ENCODE measurements at regions not wholly inside any gene's neighbourhood (a gene's known extent, or its start where the extent isn't known, plus 50 kb on each side); places are given as distances from the start of the nearest gene placed in this dataset.

DNA sequence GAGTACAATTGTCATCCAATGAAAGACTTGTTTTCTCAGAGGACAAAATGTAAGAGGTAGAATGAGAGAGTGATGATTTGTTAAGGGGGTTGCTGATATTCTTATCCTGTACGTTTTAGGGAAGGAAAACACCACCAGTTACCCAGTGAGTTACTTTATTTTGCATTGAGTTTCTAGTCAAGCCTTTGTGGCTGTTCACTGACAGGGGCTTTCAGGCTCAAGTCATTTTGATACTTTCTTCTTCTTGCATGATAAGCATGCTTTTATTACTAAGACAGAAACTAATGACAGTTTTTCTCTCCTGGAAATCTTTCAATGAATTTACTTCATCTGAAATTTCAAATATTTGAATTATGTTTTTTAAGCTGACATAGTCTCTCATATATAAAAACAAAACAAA is 710.2 kb upstream of the POM121L12 start:
- no peak for DNase-seq

DNA sequence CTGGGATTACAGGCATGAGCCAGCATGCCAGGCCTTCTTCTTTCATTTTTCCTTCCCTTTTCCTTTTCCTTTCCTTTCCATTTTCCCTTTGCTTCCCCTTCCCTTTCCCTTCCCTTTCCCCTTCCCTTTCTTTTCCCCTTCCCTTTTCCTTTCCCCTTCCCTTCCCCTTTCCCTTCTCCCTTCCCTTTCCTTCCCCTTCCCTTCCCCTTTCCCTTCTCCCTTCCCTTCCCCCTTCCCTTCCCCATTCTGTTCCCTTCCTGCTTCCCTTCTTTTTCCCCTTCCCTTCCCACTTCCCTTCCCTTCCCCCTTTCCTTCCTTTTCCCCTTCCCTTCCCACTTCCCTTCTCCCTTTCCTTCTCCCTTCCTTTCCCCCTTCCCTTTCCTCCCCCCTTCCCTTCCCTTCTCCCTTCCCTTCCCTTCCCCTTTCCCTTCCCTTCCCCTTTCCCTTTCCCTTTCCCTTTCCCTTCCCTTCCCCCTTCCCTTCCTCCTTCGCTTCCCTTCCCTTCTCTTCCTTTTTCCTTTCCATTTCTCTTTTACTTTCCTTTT is 712.2 kb upstream of the POM121L12 start:
- no peak for DNase-seq

DNA sequence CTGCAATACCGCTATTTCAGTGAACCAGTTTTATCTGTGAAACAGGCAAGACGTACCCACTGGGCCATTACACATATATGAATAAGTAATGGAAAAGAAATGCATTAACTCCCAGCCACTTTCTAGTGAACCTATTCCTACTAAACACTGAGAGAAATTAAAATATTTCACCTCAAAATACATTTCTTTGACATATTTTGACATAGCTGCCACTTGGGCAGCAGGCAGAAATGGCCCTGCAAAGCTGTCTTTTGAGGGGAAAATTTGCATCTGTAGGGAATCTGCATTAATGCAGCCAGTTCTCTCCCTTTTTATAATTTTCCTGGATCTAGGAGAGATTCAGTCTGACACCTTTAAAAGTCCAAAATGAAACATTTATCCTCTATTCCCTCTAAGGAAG is 714.8 kb upstream of the POM121L12 start:
- DNase-seq: no peak

DNA sequence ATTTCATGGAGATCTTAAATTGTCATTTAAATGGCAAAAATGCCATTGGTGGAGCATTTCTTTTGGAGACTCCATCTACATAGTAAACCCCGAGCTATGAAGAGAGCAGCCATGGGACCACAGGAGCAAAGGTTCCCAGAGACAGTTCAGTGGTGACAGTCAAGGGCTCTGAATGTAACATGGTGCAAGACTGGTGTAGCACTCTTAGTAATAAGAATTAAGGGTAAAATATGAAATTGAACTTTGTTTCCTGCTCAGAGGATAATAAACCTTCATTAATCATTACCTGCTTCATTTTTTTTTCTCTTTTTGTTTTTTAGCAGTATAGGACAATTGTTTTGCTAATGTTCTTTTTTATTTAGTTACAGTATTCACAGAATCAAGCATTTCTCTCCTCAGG is 717.5 kb upstream of the POM121L12 start:
- DNase-seq: no peak

DNA sequence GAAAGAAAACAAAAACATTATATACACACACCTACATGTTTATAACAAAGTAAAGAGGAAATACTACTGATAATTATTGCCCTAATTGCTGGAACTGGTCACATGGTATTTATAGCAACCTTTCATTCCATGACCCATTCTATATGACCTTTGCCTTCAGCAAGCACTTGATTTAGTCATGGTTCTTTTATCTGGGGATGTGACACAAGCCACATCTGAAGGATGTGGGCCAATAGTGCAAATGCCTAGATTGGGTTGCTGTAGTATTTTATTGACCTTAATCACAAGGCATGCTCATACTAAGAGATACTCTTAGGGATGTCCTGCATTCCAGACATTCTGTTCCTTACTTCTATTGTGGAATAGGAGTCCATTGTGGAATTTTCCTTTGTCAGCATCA is 723.5 kb upstream of the POM121L12 start:
- DNase-seq: no peak

DNA sequence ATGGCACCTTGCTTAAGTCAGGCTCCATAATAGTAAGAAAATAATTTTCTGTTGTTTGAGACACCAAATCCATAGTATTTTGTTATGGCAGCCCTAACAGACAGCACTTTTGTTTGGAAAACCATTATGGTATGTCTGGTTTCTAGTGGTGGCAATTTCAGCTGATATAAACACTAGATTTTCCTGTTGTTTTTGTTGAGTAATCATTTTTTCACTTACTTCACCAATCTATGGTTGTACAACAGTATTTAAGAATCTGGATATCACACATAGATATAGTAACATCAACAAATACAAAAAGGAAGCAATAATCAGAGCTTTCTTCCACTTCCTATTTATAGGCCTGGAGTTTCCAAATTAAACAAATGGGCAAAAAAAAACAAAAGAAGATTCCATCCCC is 725.8 kb upstream of the POM121L12 start:
- DNase-seq: no peak

DNA sequence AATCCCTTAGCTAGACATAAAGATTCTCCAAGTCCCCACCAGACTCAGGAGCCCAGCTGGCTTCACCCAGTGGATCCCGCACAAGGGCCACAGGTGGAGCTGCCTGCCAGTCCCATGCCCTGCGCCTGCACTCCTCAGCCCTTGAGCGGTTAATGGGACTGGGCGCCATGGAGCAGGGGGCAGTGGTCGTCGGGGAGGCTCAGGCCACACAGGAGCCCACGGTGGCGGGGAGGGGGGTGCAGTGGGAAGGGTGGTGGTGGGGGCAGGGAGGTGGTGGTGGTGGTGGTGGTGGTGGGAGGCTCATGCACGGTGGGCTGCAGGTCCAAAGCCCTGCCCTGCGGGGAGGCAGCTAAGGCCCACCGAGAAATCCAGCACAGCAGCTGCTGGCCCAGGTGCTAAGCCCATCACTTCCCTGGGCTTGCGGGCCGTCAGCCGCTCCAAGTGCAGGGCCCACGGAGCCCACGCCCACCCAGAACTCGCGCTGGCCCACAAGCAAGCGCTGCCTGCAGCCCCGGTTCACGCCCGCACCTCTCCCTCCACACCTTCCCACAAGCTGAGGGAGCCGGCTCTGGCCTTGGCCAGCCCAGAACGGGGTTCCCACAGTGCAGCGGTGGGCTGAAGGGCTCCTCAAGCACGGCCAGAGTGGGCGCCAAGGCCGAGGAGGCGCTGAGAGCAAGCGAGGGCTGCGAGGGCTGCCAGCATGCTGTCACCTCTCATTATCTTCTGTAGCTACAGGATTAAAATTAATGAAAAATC is 732.5 kb upstream of the POM121L12 start:
- DNase-seq: no peak

DNA sequence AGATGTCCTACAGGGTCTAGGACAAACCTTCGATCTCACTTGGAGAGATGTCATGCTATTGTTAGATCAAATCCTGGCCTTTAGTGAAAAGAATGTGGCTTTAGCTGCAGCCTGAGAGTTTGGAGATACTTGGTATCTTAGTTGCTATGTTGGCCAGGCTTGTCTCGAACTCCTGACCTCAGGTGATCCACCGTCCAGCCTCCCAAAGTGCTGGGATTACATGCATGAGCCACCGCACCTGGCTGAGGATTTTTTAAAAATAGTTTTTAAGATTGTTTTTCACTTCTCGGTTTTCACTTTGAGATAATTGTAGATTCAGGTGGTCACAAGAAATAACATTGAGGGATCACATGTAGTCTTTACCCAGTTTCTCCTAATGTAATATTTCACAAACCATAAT is 738.3 kb upstream of the POM121L12 start:
- DNase-seq: no peak

DNA sequence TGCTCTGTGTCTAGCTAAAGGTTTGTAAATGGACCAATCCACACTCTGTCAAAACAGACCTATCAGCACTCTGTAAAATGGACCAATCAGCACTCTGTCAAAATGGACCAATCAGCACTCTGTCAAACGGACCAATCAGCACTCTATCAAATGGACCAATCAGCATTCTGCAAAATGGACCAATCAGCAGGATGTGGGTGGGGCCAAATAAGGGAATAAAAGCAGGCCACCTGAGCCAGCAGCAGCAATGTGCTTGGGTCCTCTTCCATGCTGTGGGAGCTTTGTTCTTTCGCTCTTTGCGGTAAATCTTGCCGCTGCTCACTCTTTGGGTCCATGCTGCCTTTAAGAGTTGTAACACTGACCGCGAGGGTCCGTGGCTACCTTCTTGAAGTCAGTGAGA is 740.5 kb upstream of the POM121L12 start:
- DNase-seq: no peak

DNA sequence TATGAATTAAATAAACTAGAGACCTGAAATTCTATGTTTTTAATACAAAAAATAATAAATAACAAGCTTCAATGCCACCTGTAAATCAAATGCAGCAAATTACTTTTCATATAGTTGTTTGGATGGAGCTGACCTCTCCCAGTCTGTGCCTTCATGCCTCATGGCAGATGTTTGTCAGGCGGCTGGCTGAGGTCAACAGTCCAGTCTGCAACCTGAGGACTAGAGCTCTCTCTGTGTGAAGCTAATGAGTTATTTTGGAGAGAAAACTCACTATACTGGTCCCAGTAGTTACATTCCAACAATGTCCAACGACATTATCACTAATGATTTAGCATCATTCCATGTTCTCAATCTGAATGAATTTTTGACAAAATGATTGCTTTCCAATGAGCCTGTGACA is 746.2 kb upstream of the POM121L12 start:
- DNase-seq: no peak

DNA sequence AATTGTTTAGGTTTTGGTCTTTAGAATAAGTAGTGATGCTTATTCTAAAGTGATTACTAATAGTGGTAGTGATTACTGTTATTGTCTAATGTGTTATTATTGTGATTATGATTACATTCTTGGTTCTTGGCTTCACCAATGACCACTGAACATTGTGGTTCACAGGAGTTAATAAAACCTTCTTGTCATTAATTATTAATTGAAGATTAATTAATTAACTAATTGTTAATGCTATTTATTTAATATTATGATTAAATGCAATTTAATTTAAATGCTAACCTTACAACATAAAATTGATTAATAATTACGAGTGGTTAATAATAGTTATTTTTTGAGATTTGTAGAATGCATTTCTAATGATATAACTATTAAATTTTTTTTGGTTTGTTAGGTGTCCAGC is 747.7 kb upstream of the POM121L12 start:
- no peak for DNase-seq

DNA sequence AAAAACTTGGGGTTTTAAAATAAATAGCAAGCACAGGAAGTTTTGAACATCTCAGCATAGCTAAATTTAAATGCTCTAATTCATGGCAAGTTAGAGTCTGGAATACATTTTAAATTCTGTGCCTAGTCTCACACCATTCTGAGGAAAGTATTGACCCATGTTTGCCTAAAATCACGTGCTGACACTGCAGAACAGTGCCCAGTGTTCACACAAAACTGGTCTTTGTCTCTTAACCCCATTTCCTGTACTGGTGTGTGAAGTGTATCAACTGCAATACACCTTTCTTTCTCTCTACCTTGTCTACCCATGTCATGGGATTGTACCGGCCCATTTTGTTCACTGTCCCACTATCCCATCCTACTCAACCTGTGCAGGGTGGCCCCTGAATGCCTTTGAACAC is 749.7 kb upstream of the POM121L12 start:
- no peak for DNase-seq

DNA sequence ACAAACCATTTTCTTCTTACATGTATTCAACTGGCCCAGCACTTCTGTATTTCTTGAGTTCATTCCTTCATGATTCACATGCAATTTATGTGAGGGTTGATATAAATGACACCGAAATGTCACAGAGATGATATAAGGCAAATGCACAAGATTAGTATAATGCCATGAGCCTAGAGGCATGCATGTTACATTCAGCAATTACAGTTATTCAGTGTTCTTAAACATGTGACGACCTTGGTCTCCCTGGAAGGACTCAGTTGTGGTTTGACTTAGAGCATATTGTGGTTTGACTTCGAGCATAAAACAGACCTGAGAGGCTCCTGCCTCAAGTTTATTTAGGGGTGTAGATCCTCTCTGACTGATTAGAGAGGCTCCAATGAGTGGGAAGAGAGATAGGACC is 752.1 kb upstream of the POM121L12 start:
- DNase-seq: no peak

DNA sequence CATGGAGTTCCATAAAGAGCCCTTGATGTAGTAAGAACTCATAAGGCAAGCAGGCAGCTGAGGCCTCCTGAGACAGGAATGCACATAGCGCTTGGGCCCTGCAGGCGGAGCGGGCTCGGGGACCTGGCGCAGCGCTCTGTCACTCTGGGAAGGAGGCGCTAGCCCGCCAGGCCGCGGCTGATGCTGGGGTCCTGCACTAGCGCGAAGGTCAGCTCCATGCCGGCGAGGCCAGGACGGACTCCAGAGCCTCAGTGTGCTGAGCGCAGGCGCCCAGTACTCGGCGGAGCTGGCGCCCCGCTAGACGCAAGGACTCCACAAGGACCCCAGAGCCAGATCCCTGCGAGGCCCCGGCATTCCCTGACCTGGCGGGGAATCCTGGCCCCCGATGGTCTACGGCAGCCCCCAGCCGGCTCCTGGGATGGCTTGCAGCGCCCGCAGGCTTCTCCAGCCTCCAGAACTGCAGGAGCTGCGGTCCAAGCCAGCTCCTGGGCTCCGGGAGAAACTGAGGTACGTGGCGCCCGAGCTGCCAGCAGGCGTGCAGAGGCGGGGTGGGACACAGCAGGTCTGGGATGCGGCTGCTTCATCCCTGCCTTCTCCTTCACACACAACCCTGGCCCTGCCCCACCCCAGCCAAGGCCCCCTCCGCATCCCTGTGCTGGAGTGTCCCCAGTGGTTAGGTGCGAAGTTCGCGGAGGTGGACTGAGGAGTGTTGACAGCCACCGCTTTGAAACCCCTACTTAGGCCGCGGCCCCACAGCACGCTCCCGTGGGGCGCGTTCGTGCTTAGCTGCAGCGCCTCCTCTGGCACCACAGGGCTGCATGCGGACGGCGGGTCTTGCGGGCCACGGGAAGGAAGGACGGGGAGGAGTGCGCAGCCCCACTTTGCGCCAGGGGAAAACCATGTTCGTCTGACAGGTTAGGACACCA is 761.5 kb upstream of the POM121L12 start:
- no peak for DNase-seq

DNA sequence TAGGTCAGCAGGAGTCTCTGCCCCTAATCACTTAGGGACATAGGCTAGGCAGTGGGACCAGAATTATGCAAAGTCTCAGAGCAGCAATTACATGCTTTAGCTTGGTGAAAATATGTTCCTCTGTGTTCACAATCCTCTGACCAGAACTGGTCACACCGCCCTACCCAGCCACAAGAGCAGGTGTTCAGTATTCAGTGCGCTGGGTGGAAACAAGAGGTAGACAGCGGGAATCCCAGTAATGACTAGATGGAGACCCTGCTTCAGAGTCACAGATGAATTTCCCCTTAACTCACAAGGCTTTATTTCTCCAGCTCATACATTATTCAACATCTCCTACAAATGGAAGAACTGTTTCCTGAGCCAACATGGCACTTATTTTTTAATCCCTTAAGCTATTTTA is 763.7 kb upstream of the POM121L12 start:
- no peak for DNase-seq

DNA sequence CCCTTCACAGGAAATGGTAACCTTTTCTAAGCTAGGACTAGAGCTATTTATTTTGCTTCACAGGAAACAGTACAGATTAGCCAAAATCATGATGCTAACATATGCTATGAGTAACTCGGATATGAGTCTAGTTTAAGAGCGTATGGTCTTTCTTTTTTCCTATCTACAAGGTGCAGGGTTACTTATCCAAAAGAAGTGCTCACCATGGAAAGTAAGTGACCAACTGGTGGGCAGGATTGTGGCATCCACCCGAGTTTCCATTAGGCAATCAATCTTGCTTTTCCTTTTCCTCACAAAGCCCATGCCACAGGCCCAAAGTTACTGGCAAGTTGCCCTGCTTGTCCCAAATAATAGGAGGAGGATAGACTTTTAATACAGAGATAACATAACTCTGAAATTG is 765.1 kb upstream of the POM121L12 start:
- DNase-seq: no peak

DNA sequence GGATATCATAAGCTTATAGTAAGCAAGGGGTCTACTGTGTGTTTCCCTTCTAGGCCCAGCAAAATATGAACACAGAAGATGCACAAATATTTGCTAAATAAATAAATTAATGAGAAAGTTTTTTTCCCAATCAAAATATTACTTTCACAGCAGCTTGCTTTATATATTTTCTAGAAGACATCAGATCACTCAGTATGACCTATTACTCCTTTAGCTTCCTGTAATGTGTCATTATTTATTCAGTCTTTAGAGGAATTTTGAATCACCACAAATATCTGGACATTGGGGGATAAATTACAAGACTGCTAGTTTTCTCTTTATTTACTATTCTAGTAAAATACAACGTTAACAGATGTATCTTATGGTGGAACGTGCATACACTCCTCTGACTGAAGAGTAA is 765.8 kb upstream of the POM121L12 start:
- DNase-seq: no peak

DNA sequence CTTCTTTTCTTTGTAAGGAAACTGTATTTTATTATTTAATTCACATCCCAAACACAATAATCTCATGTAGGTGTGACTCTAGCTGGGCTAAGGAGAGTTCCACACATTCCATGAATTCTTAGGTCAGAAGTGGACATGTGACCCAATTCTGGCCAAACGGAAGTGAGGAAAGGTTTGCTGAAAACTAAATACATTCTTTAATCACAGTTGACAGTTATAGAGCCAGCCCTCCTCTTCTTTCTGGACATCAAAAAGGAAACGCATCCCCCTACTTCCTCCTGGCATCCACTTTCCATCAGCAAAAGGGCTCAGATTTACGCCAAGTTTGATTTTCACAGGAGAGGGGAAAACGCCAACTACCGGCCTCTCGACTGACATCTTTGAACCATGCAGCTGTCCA is 774.4 kb upstream of the POM121L12 start:
- DNase-seq: no peak

DNA sequence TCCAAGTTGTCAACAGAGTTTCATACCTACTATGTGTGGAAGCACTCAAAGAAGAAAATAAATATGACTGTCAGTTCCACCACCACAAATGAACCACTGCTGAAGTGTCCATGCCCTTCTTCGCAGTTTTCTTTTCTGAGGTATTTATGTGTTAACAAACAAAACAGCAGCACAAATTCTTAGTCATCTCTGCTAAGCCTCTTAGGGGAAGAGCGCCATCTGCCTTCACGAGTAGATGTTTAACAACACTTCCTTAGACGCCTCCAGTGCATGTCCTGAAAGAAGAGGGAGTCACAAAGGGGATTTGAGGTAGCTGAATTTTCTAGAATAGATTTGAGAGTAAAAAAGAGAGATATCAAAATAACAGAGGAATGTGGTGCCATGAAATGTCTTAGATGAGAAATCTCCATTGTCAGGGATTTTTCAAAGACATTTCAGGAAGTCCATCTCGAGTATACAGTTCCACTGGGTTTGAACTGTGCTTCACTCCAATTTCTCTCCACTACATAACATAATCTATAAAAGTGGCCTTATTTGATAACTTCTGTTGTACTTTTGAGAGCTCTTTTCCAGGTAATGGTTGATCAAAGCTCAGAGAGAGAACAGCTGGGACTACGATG is 775.3 kb upstream of the POM121L12 start:
- no peak for DNase-seq

DNA sequence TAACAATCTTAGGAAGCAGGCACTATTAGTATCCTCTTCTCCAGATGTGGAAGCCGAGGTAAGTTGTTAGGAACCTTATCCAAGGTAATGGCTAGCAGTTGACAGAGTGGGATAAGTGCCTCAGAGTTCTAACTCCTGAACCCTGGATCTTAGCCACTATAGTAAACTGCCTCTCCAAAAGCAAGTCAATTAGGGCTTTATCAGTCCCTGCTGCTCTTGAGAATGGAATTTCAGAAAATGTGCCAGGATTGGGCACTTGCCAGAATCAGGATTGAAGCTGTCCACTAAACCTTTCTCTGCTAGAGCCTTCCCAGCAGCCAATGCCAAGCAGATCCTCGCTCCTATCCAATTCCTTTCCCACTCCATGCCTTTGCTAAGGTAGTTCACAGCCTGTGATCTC is 777.5 kb upstream of the POM121L12 start:
- no peak for DNase-seq

DNA sequence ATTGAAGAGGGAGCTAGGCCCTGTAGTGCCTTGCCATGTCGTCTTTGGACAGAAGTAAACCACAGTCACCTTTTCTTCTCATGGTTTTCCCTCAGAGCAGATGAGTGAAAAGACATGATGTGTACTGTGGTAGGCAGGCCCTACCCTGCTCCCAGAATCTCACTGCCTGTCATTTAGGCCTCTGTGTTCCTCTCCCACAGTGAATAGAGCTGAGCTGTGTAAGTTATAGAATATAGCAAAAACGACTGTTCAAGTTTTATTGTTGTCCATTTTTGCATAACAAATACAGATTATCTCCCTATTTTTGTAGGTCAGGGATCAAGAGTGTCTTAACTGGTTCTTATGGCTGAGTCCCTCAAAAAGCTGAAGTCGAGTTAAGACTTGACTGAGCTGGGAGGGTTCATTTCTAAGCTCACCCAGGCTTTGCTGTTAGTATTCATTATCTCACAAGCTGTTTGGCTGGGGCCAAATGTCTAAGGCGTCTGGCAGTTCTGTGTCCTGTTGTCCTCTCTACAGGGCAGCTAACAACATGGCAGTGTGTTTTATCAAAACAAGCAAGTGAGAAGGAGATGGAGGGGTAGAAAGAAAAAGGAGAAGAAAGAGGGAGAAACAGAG is 780.9 kb upstream of the POM121L12 start:
- DNase-seq: no peak

DNA sequence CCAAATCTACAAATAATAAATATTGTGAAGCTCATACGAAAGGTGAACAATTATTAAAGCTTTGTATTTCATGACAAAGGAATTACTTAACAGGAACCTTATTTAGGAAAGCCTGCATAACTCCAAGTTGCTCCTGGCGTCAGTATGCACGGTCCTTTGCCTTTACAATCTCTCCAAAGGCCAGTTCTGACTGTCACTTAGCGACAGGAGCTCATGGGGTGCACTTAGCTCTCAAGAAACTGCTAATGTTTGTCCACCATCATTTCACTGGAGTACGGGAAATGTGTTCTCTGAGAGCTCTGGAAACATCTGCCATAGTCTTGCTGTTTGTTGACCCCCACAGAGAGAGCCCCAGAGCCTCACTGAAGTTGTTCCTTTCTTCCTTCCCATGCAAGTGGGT is 781.5 kb upstream of the POM121L12 start:
- DNase-seq: no peak

DNA sequence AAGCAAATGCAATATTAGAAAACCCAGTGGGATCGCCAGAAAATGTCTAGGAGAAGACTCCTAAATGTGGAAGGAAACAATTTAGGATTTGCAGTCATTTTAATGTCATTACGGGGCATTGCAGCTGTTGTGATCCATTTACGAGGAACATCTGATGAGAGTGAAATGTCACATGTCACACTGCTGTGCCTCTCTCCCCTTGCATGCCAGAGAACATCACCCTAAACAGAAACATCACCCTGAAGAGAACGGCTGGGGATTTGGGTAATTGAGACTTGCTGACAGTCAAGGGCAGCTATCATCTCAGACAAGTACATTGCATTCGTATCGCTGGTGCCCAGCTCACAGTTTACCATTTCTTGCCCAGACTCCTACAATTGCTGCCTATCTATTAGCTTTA is 785.7 kb upstream of the POM121L12 start:
- no peak for DNase-seq

Data from NCI-H146 (cell line).